ENCODE measurements at regions not wholly inside any gene's neighbourhood (a gene's known extent, or its start where the extent isn't known, plus 50 kb on each side); places are given as distances from the start of the nearest gene placed in this dataset.
"Not testable (repeated sequence)": the region's sequence is repeated elsewhere in the genome, so short reads cannot be mapped to it uniquely, and the experiment has no call there.

DNA sequence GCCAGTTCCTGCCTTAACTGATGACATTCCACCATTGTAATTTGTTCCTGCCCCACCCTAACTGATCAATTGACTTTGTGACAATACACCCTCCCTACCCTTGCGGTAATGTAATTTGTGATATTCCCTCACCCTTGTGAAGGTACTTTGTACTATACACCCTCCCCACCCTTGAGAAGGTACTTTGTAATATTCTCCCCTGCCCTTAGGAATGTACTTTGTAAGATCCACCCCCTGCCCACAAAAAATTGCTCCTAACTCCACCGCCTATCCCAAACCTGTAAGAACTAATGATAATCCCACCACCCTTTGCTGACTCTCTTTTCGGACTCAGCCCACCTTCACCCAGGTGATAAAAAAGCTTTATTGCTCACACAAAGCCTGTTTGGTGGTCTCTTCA lies 288.5 kb upstream of the GK2 start:
- DNase-seq; H3K4me1 Mint-ChIP-seq; H3K27ac Mint-ChIP-seq; H3K27me3 Mint-ChIP-seq (ENCODE audit: low read depth in 3 of 3); H3K36me3 Mint-ChIP-seq; H3K4me3 Mint-ChIP-seq: not testable (repeated sequence)
- H3K9me3 Mint-ChIP-seq: peaks cover 0 to 29% (median 23%) of the 10 kb centered on the region in 6 donors

DNA sequence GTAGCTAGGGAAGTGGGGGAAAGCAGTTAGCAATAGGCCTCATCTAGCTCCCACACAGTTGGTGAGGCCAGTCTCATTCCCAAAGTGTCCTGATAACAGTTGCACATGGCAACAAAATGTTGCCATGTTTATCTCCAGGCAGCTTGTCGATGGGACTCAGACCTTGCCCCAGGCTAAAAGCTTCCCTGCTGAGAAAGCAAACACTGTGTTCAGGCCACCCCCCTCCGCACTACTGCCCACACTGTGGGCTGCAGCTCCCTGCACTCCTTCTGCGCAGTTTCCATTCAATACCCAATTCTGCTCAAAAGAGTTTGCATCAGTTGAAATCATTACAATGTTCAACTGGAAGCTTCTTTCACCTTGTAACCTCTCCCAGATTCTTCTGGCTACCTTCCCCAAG lies 287.8 kb upstream of the GK2 start:
- no peaks in the 10 kb centered on the region for H3K36me3 Mint-ChIP-seq
- no peaks in the 10 kb centered on the region for H3K4me1 Mint-ChIP-seq
- no peak overlapping the region for H3K27ac Mint-ChIP-seq
- DNase-seq: no peak
- H3K9me3 Mint-ChIP-seq: peaks cover 0 to 29% (median 23%) of the 10 kb centered on the region in 6 donors
- no peak overlapping the region for H3K4me3 Mint-ChIP-seq
- peaks cover 0 to 3% (median 0%) of the 10 kb centered on the region in 3 donors for H3K27me3 Mint-ChIP-seq (ENCODE audit: low read depth in 3 of 3)

DNA sequence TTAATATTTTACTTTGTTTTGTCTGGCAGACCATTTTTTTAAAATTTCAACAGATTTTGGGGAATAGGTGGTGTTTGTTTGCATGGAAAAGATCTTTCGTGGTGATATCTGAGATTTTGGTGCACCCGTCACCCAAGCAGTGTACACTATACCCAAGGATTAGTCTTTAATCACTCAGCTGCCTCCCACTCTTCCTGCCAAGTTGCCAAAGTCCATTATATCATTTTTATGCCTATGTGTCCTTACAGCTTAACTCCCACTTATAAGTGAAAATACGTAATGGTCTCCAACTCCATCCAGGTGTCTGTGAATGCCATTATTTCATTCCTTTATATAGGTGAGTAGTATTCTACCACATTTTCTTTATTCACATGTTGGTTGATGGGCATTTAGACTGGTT lies 281.7 kb upstream of the GK2 start:
- Mint-ChIP-seq H3K27ac (no peak overlapping the region), H3K4me1 (no peaks in the 10 kb centered on the region), H3K9me3 (peaks cover 0 to 16% (median 10%) of the 10 kb centered on the region in 6 donors), H3K27me3 (ENCODE audit: low read depth in 3 of 3) (peaks cover 0 to 3% (median 0%) of the 10 kb centered on the region in 3 donors), H3K4me3 (no peak overlapping the region), H3K36me3 (no peaks in the 10 kb centered on the region)
- no peak for DNase-seq

GRCh38 chr4:79688691-79689090 lies 280.7 kb upstream of the GK2 start:
- H3K27me3 Mint-ChIP-seq (ENCODE audit: low read depth in 3 of 3): peaks cover 0 to 3% (median 0%) of the 10 kb centered on the region in 3 donors
- no peaks in the 10 kb centered on the region for H3K36me3 Mint-ChIP-seq
- DNase-seq: no peak
- H3K4me1 Mint-ChIP-seq: no peaks in the 10 kb centered on the region
- peaks cover 0 to 6% (median 2%) of the 10 kb centered on the region in 6 donors for H3K9me3 Mint-ChIP-seq
- H3K4me3 Mint-ChIP-seq: no peak overlapping the region
- H3K27ac Mint-ChIP-seq: no peak overlapping the region

GRCh38 chr4:79687006-79687405 lies 279.0 kb upstream of the GK2 start:
- H3K4me3 Mint-ChIP-seq: no peak overlapping the region
- H3K27ac Mint-ChIP-seq: no peak overlapping the region
- H3K9me3 Mint-ChIP-seq: peaks cover 0 to 5% (median 1%) of the 10 kb centered on the region in 6 donors
- no peak for DNase-seq
- H3K27me3 Mint-ChIP-seq (ENCODE audit: low read depth in 3 of 3): no peaks in the 10 kb centered on the region
- H3K36me3 Mint-ChIP-seq: no peaks in the 10 kb centered on the region
- H3K4me1 Mint-ChIP-seq: no peaks in the 10 kb centered on the region

DNA sequence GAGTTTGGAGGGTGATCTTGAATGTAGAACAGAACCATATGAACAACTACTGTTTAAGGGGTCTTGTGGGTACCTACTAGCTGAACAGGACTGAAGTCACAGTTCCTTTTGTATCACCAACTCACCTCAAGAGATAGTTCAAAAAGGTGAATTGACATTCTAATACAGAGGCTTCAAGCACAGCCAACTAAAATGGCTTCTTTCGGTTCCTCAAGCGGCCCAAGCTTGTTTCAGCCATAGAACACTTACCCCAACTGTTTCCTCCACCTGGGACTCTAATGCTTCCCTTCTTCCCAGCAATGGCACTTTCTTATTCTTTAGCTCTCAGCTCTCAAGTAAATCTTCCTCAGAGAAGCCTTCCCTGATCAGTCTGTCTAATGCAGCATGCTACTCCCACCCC lies 277.5 kb upstream of the GK2 start:
- H3K4me1 Mint-ChIP-seq: no peaks in the 10 kb centered on the region
- DNase-seq: no peak

DNA sequence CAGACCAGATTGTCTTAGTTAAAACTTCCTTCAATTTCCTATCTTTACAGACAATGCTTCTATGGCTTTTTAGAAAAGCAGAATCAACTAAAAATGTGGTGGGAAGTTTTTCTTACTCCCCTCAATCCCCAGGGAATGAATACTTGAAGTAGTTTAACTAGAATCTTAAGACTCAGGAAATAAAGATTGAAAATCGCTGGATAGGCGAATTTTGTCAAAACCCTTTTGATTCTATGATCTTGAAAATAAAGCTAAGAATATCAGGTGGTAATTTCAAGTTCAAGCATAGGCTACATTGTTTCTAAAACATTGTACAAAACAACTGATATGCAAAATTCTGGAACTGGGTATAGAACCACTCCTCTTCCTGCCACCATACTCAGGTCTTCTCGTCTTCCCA lies 276.5 kb upstream of the GK2 start:
- no peak overlapping the region for H3K4me3 Mint-ChIP-seq
- H3K9me3 Mint-ChIP-seq: peaks cover 0 to 5% (median under 1%) of the 10 kb centered on the region in 6 donors
- H3K36me3 Mint-ChIP-seq: no peaks in the 10 kb centered on the region
- no peak for DNase-seq
- H3K27me3 Mint-ChIP-seq (ENCODE audit: low read depth in 3 of 3): no peaks in the 10 kb centered on the region
- no peaks in the 10 kb centered on the region for H3K4me1 Mint-ChIP-seq
- H3K27ac Mint-ChIP-seq: no peak overlapping the region

More for the DNA sequence above, 277.5 kb upstream of the GK2 start:
- Mint-ChIP-seq H3K9me3 (peaks cover 0 to 5% (median 1%) of the 10 kb centered on the region in 6 donors), H3K36me3 (no peaks in the 10 kb centered on the region), H3K4me3 (no peak overlapping the region), H3K27me3 (ENCODE audit: low read depth in 3 of 3) (no peaks in the 10 kb centered on the region), H3K27ac (no peak overlapping the region)

DNA sequence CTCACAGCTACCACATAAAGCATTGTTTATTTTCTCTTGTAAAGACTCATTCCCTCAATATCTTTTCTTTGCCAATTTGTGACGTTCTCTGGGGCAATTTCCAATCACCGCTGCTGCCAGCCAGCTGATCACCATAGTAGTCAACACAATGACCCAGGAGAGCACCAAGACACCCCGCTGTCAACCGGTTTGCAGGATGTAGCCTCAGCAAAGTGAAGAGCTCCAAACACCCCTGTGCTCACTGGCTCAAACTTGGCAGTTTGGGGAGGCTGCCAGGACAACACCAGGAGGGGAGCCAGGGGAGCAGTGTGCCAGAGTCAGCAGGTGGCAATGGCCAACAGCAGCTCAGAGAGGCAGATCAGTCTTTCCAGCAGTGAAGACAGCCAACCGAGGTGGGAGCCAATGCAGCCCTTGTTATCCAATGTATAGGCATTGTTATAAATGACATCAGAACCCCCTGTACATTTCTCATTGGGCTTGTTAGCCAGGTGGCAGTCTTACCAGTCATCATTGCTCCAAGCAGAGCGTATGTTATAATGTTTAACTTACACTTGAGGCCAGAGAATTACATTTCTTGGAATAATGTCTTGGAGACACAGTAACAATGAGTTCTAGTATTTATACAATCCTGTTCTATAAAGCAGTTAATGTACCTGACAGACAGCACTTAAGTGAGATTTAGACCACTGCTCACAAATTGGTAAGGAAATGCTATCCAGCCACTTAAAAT lies 274.9 kb upstream of the GK2 start:
- Mint-ChIP-seq H3K36me3 (no peaks in the 10 kb centered on the region), H3K9me3 (peaks cover 0 to 5% (median under 1%) of the 10 kb centered on the region in 6 donors), H3K4me1 (no peaks in the 10 kb centered on the region), H3K27me3 (ENCODE audit: low read depth in 3 of 3) (no peaks in the 10 kb centered on the region), H3K27ac (no peak overlapping the region), H3K4me3 (no peak overlapping the region)
- DNase-seq: no peak

DNA sequence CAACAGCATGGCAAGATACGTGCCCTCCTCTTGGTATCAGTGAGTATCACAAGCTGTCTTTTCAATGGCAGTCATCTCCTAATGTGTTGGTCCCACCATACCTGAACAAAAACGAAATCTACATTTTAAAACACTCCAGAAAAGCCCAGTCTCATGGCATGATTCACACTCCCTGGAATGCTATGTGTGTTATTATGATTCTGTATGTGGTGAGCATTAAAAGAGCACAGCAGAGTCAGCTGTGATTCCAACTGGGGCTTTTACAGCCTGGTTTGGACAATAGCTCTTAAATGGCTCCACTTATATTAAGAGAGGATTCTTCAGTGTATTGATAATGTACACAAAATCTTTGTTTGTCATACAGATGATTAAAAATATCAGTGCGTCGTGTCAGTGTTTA lies 274.1 kb upstream of the GK2 start:
- Mint-ChIP-seq H3K9me3 (peaks cover 0 to 5% (median under 1%) of the 10 kb centered on the region in 6 donors), H3K27ac (no peak overlapping the region), H3K27me3 (ENCODE audit: low read depth in 3 of 3) (no peaks in the 10 kb centered on the region), H3K4me3 (no peak overlapping the region), H3K36me3 (no peaks in the 10 kb centered on the region), H3K4me1 (no peaks in the 10 kb centered on the region)
- DNase-seq: no peak

- Mint-ChIP-seq H3K27me3 (ENCODE audit: low read depth in 3 of 3) (no peaks in the 10 kb centered on the region), H3K27ac (no peak overlapping the region), H3K4me1 (no peaks in the 10 kb centered on the region), H3K9me3 (peaks cover 0 to 4% (median 0%) of the 10 kb centered on the region in 6 donors), H3K4me3 (no peak overlapping the region), H3K36me3 (no peaks in the 10 kb centered on the region)
- no peak for DNase-seq
These were observed 271.8 kb upstream of the GK2 start for GRCh38 chr4:79679859-79680258.

GRCh38 chr4:79678472-79679202 lies 270.6 kb upstream of the GK2 start:
- Mint-ChIP-seq H3K27me3 (ENCODE audit: low read depth in 3 of 3) (no peaks in the 10 kb centered on the region), H3K27ac (no peak overlapping the region), H3K36me3 (no peaks in the 10 kb centered on the region), H3K9me3 (peaks cover 0 to 7% (median 0%) of the 10 kb centered on the region in 6 donors), H3K4me1 (no peaks in the 10 kb centered on the region), H3K4me3 (no peak overlapping the region)
- DNase-seq: no peak

DNA sequence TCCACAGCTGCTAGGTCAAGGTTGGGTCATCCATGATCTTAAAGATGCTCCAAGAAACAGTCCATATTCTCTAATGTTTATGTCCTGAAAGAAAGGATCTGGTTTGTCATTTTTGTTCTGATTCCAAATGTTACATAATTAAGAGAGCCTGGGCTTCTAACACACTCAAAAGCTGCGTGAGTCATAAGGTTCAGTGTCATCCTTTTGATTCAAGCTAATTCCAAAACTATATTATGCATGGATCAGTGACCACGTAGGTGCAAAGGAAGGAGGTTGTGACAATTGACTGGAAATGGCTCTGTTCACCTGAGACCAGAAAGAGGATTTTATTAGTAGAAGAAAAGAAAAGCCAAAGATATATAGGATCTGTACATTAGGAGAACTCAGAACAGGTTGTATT lies 268.7 kb upstream of the GK2 start:
- Mint-ChIP-seq H3K4me3 (no peak overlapping the region), H3K9me3 (peaks cover 0 to 14% (median 9%) of the 10 kb centered on the region in 6 donors), H3K27me3 (ENCODE audit: low read depth in 3 of 3) (no peaks in the 10 kb centered on the region), H3K4me1 (no peaks in the 10 kb centered on the region), H3K36me3 (no peaks in the 10 kb centered on the region), H3K27ac (no peak overlapping the region)
- DNase-seq: no peak

DNA sequence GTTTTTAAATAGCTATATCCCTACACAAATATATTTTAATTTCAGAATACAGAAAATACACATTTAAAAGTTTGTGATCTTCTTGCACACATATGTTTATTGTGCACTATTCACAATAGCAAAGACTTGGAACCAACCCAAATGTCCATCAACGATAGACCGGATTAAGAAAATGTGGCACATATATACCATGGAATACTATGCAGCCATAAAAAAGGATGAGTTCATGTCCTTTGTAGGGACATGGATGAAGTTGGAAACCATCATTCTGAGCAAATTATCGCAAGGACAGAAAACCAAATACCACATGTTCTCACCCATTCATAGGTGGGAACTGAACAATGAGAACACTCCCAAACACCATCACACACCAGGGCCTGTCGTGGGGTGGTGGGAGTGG lies 266.9 kb upstream of the GK2 start:
- H3K4me1 Mint-ChIP-seq: not testable (repeated sequence)
- H3K9me3 Mint-ChIP-seq: peaks cover 3 to 26% (median 10%) of the 10 kb centered on the region in 6 donors

GRCh38 chr4:79673898-79674297 lies 265.9 kb upstream of the GK2 start:
- no peak for DNase-seq
- H3K27ac Mint-ChIP-seq: no peak overlapping the region

More for the DNA sequence above, 266.9 kb upstream of the GK2 start:
- not testable (repeated sequence) for H3K27me3 Mint-ChIP-seq (ENCODE audit: low read depth in 3 of 3); H3K4me3 Mint-ChIP-seq; H3K36me3 Mint-ChIP-seq; H3K27ac Mint-ChIP-seq; DNase-seq

More at GRCh38 chr4:79673898-79674297, 265.9 kb upstream of the GK2 start:
- Mint-ChIP-seq H3K36me3 (no peaks in the 10 kb centered on the region), H3K27me3 (ENCODE audit: low read depth in 3 of 3) (peaks cover 0 to 1% (median 0%) of the 10 kb centered on the region in 3 donors), H3K9me3 (peaks cover 10 to 36% (median 13%) of the 10 kb centered on the region in 6 donors), H3K4me3 (no peak overlapping the region), H3K4me1 (no peaks in the 10 kb centered on the region)

All from immature natural killer cell (primary cell).